Mesendoderm (in vitro differentiated cells): ENCODE measurements at regions not wholly inside any gene's neighbourhood (a gene's known extent, or its start where the extent isn't known, plus 50 kb on each side); places are given as distances from the start of the nearest gene placed in this dataset.

Experiments used
- DNase-seq: peaks from one replicate; pipeline ENCODE4 v3.0.0; 2013
- H2AK5ac ChIP-seq: 2 replicates; pipeline ENCODE4 v1.6.1; 2013; ENCODE audit warnings: low read length, inconsistent platforms
- H2BK120ac ChIP-seq: 2 replicates; pipeline ENCODE4 v1.6.1; 2013; ENCODE audit warnings: low read depth, mild to moderate bottlenecking, low read length, moderate library complexity, mixed read lengths
- H2BK15ac ChIP-seq: replicated peaks from 2 replicates; pipeline ENCODE4 v1.6.1; 2013; ENCODE audit warnings: low read depth, mild to moderate bottlenecking, moderate library complexity
- H2BK5ac ChIP-seq: 2 replicates; pipeline ENCODE4 v1.6.1; 2013; ENCODE audit warnings: low read length, inconsistent platforms
- H3K18ac ChIP-seq: 2 replicates; pipeline ENCODE4 v1.6.1; 2013; ENCODE audit warnings: mild to moderate bottlenecking, low read length, mixed read lengths
- H3K23ac ChIP-seq: one replicate; pipeline ENCODE4 v1.6.1; 2013; ENCODE audit warnings: low read length
- H3K27ac ChIP-seq: 2 replicates; pipeline ENCODE4 v1.5.1; 2013; ENCODE audit warnings: low read depth, mild to moderate bottlenecking, inconsistent platforms, low read length, moderate library complexity
- H3K27me3 ChIP-seq: 2 replicates; pipeline ENCODE4 v1.6.1; 2013; ENCODE audit warnings: low read length, control low read depth, mild to moderate bottlenecking, inconsistent platforms; ENCODE audit not compliant: insufficient read depth, poor library complexity
- H3K36me3 ChIP-seq: 2 replicates; pipeline ENCODE4 v1.6.1; 2013; ENCODE audit warnings: low read length, inconsistent platforms; ENCODE audit not compliant: control insufficient read depth, insufficient read depth
- H3K4ac ChIP-seq: one replicate; pipeline ENCODE4 v1.6.1; 2013; ENCODE audit warnings: low read depth, mild to moderate bottlenecking, low read length, moderate library complexity
- H3K4me1 ChIP-seq: 2 replicates; pipeline ENCODE4 v1.6.1; 2013; ENCODE audit warnings: low read depth, low read length, inconsistent platforms; ENCODE audit not compliant: control insufficient read depth
- H3K4me2 ChIP-seq: 2 replicates; pipeline ENCODE4 v1.6.1; 2013; ENCODE audit warnings: low read length
- H3K4me3 ChIP-seq: 2 replicates; pipeline ENCODE4 v1.5.1; 2013; ENCODE audit warnings: mild to moderate bottlenecking, low read length
- H3K56ac ChIP-seq: one replicate; pipeline ENCODE4 v1.6.1; 2013; ENCODE audit warnings: low read length
- H3K79me1 ChIP-seq: 2 replicates; pipeline ENCODE4 v1.6.1; 2013; ENCODE audit warnings: low read length, inconsistent platforms
- H3K79me2 ChIP-seq: 2 replicates; pipeline ENCODE4 v1.6.1; 2013; ENCODE audit warnings: mild to moderate bottlenecking, low read length; ENCODE audit not compliant: control insufficient read depth, insufficient read depth
- H3K9ac ChIP-seq: 2 replicates; pipeline ENCODE4 v1.6.1; 2013; ENCODE audit warnings: low read length, inconsistent platforms
- H4K5ac ChIP-seq: one replicate; pipeline ENCODE4 v1.6.1; 2013; ENCODE audit warnings: low read length
- H4K8ac ChIP-seq: one replicate; pipeline ENCODE4 v1.6.1; 2013; ENCODE audit warnings: low read depth, mild to moderate bottlenecking, control low read depth, low read length, moderate library complexity
- WGBS: extraction: QIAGEN DNeasy Blood & Tissue Kit; methylation state at CpG from one replicate; pipeline ENCODE4 v1.1.7; 2013; ENCODE audit warnings: low lambda C conversion rate, missing lambda C conversion rate; ENCODE audit not compliant: insufficient coverage; ENCODE audit errors: extremely low coverage; 5-methylcytosine and 5-hydroxymethylcytosine counted together

DNA sequence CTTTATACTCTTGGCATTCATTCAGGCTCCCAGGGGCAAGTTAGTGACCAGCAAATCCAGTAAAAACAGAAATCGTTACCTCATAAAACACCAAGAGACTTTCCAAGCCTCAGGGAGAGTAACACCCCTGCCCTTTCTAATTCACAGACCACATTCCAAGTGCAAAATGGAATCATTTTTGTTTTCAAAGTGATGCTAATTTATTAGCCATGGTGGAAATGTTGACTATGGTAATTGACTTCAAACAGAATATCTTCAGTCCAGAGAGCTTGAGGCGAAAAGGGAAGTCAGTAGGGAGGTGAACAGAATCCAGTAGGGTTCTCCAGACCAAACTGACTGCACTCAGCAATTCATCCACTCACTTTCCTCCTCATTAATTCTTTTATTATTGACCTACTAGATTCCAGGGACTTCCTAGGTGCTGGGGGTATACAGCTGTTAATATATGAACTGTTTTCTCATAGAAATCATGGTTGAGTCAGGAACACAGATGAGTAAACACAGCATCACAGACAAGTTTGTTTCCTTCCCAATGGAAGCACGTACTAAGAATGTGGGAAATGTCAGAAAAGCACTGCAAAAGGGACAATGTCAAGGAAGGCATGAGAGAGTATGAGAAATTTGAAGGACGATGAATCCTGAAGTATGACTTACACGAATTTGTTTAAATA is 388.5 kb upstream of the C1orf87 start:
- Histone ChIP-seq H3K18ac (no peak overlapping the region), H3K36me3 (no peaks in the 10 kb centered on the region), H3K79me2 (no peaks in the 10 kb centered on the region), H4K5ac (no peak overlapping the region), H3K27me3 (no peaks in the 10 kb centered on the region), H2BK120ac (no peak overlapping the region), H3K56ac (no peak overlapping the region), H3K79me1 (no peaks in the 10 kb centered on the region), H3K23ac (no peak overlapping the region), H3K4me1 (no peaks in the 10 kb centered on the region), H3K4me3 (no peak overlapping the region), H2BK5ac (no peak overlapping the region), H3K4ac (no peak overlapping the region), H3K27ac (no peak overlapping the region), H2BK15ac (no peak overlapping the region), H3K9ac (no peak overlapping the region), H4K8ac (no peak overlapping the region), H3K4me2 (no peak overlapping the region), H2AK5ac (no peak overlapping the region)
- no CpG with 5 or more reads among the region's 5 CpGs for WGBS
- no peak for DNase-seq

DNA sequence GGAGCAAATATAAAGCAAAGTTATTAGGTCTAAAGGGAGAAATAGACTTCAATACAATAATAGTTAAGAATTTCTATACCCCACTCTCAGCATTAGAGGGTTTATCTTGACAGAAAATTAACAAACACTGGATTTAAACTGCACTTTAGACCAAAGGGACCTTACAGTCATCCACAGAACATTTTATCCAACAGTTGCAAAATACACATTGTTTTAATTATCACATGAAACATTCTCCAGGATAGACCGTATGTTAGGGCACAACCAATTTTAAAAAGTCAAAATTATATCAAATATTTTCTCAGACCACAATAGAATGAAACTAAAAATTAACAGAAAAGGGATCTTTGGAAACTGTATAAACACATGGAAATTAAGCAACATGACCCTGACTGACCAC is 384.5 kb upstream of the C1orf87 start:
- H3K27me3 ChIP-seq = no peaks in the 10 kb centered on the region
- DNase-seq = no peak
- H3K9ac ChIP-seq = no peak overlapping the region
- no peak overlapping the region for H2BK5ac ChIP-seq
- H4K5ac ChIP-seq = no peak overlapping the region
- no peak overlapping the region for H2BK15ac ChIP-seq
- no peak overlapping the region for H2AK5ac ChIP-seq
- H3K23ac ChIP-seq = no peak overlapping the region
- no peak overlapping the region for H4K8ac ChIP-seq
- H3K36me3 ChIP-seq = no peaks in the 10 kb centered on the region
- no peak overlapping the region for H3K4me3 ChIP-seq
- no peak overlapping the region for H2BK120ac ChIP-seq
- no peaks in the 10 kb centered on the region for H3K79me1 ChIP-seq
- H3K4me2 ChIP-seq = no peak overlapping the region
- no peak overlapping the region for H3K18ac ChIP-seq
- H3K4me1 ChIP-seq = no peaks in the 10 kb centered on the region
- no peak overlapping the region for H3K4ac ChIP-seq
- H3K56ac ChIP-seq = no peak overlapping the region
- no peak overlapping the region for H3K27ac ChIP-seq
- no CpG with 5 or more reads among the region's 1 CpG for WGBS
- no peaks in the 10 kb centered on the region for H3K79me2 ChIP-seq

DNA sequence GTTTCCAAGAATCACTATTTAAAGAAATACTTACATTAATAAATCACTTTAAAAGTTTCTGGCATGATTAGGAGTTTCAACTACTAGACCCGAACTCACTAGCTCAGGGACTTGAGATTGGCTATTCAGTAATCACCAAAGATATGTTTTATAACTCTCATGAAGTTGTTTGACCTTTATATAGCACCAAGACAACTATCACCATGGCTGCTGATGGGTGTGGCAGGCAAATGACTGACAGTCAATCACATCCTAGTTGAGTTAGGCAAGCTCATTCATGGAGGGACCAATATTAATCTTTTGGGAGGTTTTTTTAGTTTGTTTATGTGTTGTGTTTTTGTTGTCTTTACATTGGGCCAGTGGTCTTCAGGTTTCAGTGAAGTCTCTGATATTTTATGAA is 376.3 kb upstream of the C1orf87 start:
- Histone ChIP-seq H2BK15ac (no peak overlapping the region), H3K4ac (no peak overlapping the region), H3K4me2 (no peak overlapping the region), H3K18ac (no peak overlapping the region), H2BK5ac (no peak overlapping the region), H3K36me3 (no peaks in the 10 kb centered on the region), H2AK5ac (no peak overlapping the region), H3K56ac (no peak overlapping the region), H4K5ac (no peak overlapping the region), H3K23ac (no peak overlapping the region), H2BK120ac (no peak overlapping the region), H3K4me1 (no peaks in the 10 kb centered on the region), H3K9ac (no peak overlapping the region), H3K79me1 (no peaks in the 10 kb centered on the region), H4K8ac (no peak overlapping the region), H3K27me3 (no peaks in the 10 kb centered on the region), H3K27ac (no peak overlapping the region), H3K4me3 (no peak overlapping the region), H3K79me2 (no peaks in the 10 kb centered on the region)
- DNase-seq = no peak
- WGBS = no CpG with 5 or more reads among the region's 1 CpG

DNA sequence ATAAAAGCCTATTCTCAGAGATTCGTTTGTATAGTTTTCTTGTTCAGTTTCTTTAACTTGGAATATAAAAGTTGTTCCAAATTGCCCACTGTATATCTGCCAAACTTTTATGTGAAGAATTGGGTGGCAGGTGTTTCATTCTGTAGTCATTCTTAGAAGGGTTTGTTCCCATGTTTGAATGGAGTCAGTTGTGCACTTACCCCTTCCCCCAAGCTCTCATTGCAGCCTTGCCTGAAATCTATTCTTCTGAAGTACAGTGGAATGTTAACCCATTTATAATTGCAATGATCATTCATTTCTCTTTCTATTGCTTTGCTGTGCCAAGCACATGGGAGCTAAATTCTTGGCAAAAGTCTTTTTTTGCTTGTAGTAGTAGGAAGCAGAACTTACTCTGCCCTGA is 375.3 kb upstream of the C1orf87 start:
- H4K5ac ChIP-seq = no peak overlapping the region
- no peak overlapping the region for H3K23ac ChIP-seq
- H3K18ac ChIP-seq = no peak overlapping the region
- no peak overlapping the region for H2BK5ac ChIP-seq
- H3K9ac ChIP-seq = no peak overlapping the region
- H3K79me2 ChIP-seq = no peaks in the 10 kb centered on the region
- DNase-seq = no peak
- no peak overlapping the region for H4K8ac ChIP-seq
- H3K4me3 ChIP-seq = no peak overlapping the region
- H3K4me2 ChIP-seq = no peak overlapping the region
- H3K27me3 ChIP-seq = no peaks in the 10 kb centered on the region
- H2AK5ac ChIP-seq = no peak overlapping the region
- no peak overlapping the region for H3K4ac ChIP-seq
- no peak overlapping the region for H2BK120ac ChIP-seq
- H3K4me1 ChIP-seq = no peaks in the 10 kb centered on the region
- H3K79me1 ChIP-seq = no peaks in the 10 kb centered on the region
- H3K36me3 ChIP-seq = no peaks in the 10 kb centered on the region
- no peak overlapping the region for H2BK15ac ChIP-seq
- WGBS = no CpG with 5 or more reads among the region's 1 CpG
- no peak overlapping the region for H3K56ac ChIP-seq
- H3K27ac ChIP-seq = no peak overlapping the region

DNA sequence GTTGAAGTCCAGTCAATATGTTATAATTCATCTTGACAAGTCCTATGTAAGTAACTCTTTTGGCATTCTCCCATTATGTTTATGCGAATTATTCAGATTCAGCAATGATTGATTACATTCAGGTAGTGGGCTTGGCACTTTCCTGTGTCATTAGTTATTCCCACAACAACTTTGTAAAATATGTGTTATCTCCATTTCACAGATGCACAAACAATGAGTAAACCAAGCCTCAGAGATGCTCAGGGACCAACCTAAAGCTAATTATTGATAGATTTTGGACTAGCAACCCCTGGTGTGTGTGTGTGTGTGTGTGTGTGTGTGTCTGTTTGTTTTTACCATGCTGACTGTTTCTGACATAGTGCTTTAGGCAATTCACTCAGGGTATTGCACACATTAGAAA is 371.1 kb upstream of the C1orf87 start:
- no peak overlapping the region for H3K56ac ChIP-seq
- H3K27ac ChIP-seq = no peak overlapping the region
- no peak overlapping the region for H4K5ac ChIP-seq
- no peak overlapping the region for H3K4me3 ChIP-seq
- no peak overlapping the region for H3K9ac ChIP-seq
- H3K23ac ChIP-seq = no peak overlapping the region
- H2BK15ac ChIP-seq = no peak overlapping the region
- no peaks in the 10 kb centered on the region for H3K79me2 ChIP-seq
- no peak overlapping the region for H3K4ac ChIP-seq
- no peak overlapping the region for H2BK120ac ChIP-seq
- H3K4me2 ChIP-seq = no peak overlapping the region
- H3K18ac ChIP-seq = no peak overlapping the region
- no peaks in the 10 kb centered on the region for H3K27me3 ChIP-seq
- H2AK5ac ChIP-seq = no peak overlapping the region
- no peaks in the 10 kb centered on the region for H3K36me3 ChIP-seq
- no peak for DNase-seq
- no CpG with 5 or more reads among the region's 1 CpG for WGBS
- no peak overlapping the region for H2BK5ac ChIP-seq
- no peaks in the 10 kb centered on the region for H3K4me1 ChIP-seq
- no peak overlapping the region for H4K8ac ChIP-seq
- H3K79me1 ChIP-seq = no peaks in the 10 kb centered on the region

DNA sequence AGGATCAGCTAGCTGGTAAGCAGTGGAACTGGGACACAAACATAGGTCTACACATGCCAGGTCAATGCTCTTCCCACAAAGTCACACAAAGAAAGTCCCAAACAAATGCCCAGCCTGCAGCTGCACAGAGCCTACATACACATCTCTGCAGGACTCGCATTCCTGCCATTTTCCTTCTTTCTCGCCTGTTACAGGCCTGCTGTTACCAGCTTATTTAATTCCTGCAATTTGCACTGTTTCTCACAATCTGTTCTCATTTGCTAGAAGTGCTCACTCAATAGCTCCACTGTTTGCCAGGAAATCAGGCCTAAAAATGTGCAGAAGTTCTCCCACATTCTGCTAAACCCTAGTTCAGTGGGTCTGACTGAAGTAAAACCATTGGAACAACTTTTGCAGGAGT is 362.6 kb upstream of the C1orf87 start:
- H2BK5ac ChIP-seq = no peak overlapping the region
- no peaks in the 10 kb centered on the region for H3K27me3 ChIP-seq
- no peak overlapping the region for H3K4ac ChIP-seq
- H3K79me2 ChIP-seq = no peaks in the 10 kb centered on the region
- no peak overlapping the region for H2BK15ac ChIP-seq
- no peak overlapping the region for H3K4me3 ChIP-seq
- WGBS = no CpG with 5 or more reads among the region's 2 CpGs
- no peak overlapping the region for H3K56ac ChIP-seq
- no peak overlapping the region for H3K27ac ChIP-seq
- no peak overlapping the region for H3K9ac ChIP-seq
- H2AK5ac ChIP-seq = no peak overlapping the region
- H3K4me2 ChIP-seq = no peak overlapping the region
- no peak overlapping the region for H2BK120ac ChIP-seq
- no peak overlapping the region for H4K5ac ChIP-seq
- no peak overlapping the region for H3K23ac ChIP-seq
- no peak overlapping the region for H3K18ac ChIP-seq
- no peaks in the 10 kb centered on the region for H3K36me3 ChIP-seq
- no peaks in the 10 kb centered on the region for H3K79me1 ChIP-seq
- no peak overlapping the region for H4K8ac ChIP-seq
- peak; percentile 28 for DNase-seq
- H3K4me1 ChIP-seq = no peaks in the 10 kb centered on the region
